ENCODE measurements at regions not wholly inside any gene's neighbourhood (a gene's known extent, or its start where the extent isn't known, plus 50 kb on each side); places are given as distances from the start of the nearest gene placed in this dataset.

DNA sequence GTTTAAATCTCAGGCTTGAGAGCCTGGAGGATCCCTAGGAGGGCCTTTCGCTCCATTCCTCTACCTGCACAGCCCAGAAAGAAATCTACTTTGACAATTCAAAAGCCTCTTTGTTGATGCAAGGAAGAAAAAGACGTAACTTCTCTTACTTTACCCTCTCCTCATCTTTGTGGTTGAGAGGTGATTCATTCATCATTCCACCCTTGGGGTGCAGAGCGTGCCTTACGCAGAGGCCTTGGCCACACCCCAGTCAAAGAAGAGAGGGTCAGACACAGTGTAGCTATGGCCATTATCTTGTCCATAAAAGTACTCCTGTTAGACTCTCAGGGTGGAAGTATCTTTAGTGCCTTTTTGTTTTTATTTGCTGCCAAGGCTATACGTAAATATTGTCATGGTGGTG is 184.0 kb downstream of the IRS2 start:
- TF ChIP-seq CTCF (IDR thresholded peaks at IDR 0.05; ENCODE audit: low read length) = no peak
- no peak for TF ChIP-seq EZH2 (IDR thresholded peaks at IDR 0.05; ENCODE audit: borderline replicate concordance, low read length)
